GM21825 (cell line): ENCODE measurements at regions not wholly inside any gene's neighbourhood (a gene's known extent, or its start where the extent isn't known, plus 50 kb on each side); places are given as distances from the start of the nearest gene placed in this dataset.

Experiments
- ATAC-seq: cut with Tn5 transposase; IDR thresholded peaks from one replicate; pipeline ENCODE4 v1.9.1; 2021; ENCODE audit warnings: mild to moderate bottlenecking, moderate library complexity; ENCODE audit not compliant: unreplicated experiment

DNA sequence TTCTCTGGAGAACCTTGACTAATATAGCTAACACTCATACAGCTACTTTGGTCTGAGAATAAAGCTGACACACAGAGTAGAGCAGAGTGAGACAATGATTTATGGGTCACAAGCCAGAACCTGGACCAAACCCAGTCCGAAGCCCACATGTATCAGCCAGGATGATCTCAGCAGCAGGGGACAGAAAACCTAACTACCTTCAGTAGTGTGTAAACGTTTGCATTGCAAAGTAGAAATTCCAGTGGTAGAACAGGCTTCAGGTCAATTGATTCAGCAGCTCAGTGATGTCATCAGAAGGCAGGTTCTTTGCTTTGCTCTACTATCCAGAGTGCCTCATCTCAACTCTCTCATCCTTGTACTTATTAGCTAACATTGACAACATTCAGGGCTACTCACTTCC lies 62.5 kb upstream of the PALS2 start:
- ATAC-seq: no peak

DNA sequence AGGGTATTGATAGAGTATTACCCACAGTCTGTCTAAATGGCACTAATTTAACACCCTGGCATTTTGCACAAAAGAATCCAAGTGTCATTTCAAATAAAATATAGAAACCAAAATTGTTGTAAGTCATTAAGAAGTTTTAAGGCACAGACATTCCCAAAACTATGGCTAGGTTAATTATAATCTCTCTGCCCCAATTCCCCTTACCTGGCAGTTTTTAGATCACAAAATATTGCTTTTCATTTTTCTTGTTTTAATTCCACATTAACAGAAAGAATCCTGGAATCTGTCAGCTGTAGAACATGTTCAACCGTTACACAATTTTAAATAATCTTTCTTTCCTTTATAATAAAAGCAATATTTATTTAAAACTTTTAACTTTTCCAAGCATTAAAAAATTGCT lies 56.1 kb upstream of the PALS2 start:
- ATAC-seq: no peak

DNA sequence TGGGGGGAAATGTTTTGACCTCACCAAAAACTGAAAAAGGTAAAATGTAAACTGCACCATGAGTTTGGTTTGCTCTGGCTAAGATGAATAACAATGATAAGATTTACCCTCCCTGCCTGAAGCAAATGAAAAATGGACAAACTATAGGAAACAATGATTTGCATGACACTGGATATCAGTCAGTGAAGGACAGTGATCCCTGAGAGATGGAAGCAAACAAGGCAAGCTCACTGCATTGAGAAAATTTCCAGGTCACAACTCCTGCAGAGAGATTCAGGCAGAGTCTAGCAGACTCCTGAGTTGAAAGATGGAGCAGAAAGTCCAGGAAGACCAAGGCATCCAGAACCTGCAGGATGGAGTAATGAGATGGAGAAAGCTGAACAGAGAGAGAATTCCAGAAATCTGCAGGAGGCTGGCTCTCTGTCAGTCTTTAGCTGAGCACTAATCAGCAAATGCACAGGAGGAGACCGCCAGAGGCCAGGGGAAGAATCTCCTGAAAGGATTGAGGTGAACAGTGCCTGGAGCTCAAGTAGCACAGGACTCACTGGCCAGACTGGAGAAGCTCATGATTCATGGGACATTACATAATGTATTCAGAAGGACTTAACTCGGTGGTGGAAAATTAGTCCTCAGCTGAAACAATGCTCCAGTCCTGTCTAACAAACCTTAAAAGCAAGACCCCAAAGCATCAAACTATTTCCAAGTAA lies 51.2 kb upstream of the PALS2 start:
- no peak for ATAC-seq
